RPMI7951 (cell line): ENCODE measurements at regions not wholly inside any gene's neighbourhood (a gene's known extent, or its start where the extent isn't known, plus 50 kb on each side); places are given as distances from the start of the nearest gene placed in this dataset.
"Not testable (repeated sequence)": the region's sequence is repeated elsewhere in the genome, so short reads cannot be mapped to it uniquely, and the experiment has no call there.

Source experiments
- DNase-seq: peaks from one replicate; pipeline ENCODE4 v3.0.0-alpha.2; 2012; ENCODE audit warnings: low read depth

GRCh38 chr2:225837328-225837727, 437.8 kb downstream of the NYAP2 start:
- DNase-seq, result no peak

- no peak for DNase-seq
Observed at GRCh38 chr2:225824748-225825449, 425.4 kb downstream of the NYAP2 start.

GRCh38 chr2:225821351-225821750, 421.8 kb downstream of the NYAP2 start:
- peak; percentile 6 for DNase-seq

GRCh38 chr2:225820826-225821225, 421.3 kb downstream of the NYAP2 start:
- DNase-seq, result no peak

GRCh38 chr2:225814554-225814953, 415.0 kb downstream of the NYAP2 start:
- DNase-seq, result no peak

- no peak for DNase-seq
Observed at GRCh38 chr2:225806105-225806504, 406.6 kb downstream of the NYAP2 start.

GRCh38 chr2:225802076-225802475, 402.6 kb downstream of the NYAP2 start:
- not testable (repeated sequence) for DNase-seq

GRCh38 chr2:225797394-225797793, 397.9 kb downstream of the NYAP2 start:
- peak; percentile 17 for DNase-seq

- DNase-seq, result no peak
Observed at GRCh38 chr2:225794652-225795400, 395.3 kb downstream of the NYAP2 start.

- DNase-seq, result no peak
Observed at GRCh38 chr2:225793736-225794550, 394.4 kb downstream of the NYAP2 start.

- DNase-seq, result no peak
Observed at GRCh38 chr2:225788571-225789094, 389.1 kb downstream of the NYAP2 start.

- no peak for DNase-seq
Observed at GRCh38 chr2:225787497-225787896, 388.0 kb downstream of the NYAP2 start.

- DNase-seq, result peak; percentile 8
Observed at GRCh38 chr2:225781991-225782390, 382.5 kb downstream of the NYAP2 start.

- DNase-seq, result no peak
Observed at GRCh38 chr2:225781145-225781544, 381.6 kb downstream of the NYAP2 start.

GRCh38 chr2:225779829-225780228, 380.3 kb downstream of the NYAP2 start:
- peak; percentile 17 for DNase-seq

- no peak for DNase-seq
Observed at GRCh38 chr2:225773148-225773547, 373.6 kb downstream of the NYAP2 start.

- no peak for DNase-seq
Observed at GRCh38 chr2:225771701-225772100, 372.2 kb downstream of the NYAP2 start.

GRCh38 chr2:225768741-225769140, 369.2 kb downstream of the NYAP2 start:
- no peak for DNase-seq

- DNase-seq, result no peak
Observed at GRCh38 chr2:225766431-225766830, 366.9 kb downstream of the NYAP2 start.

GRCh38 chr2:225765820-225766219, 366.3 kb downstream of the NYAP2 start:
- no peak for DNase-seq

GRCh38 chr2:225764346-225764745, 364.8 kb downstream of the NYAP2 start:
- no peak for DNase-seq

GRCh38 chr2:225763711-225764110, 364.2 kb downstream of the NYAP2 start:
- no peak for DNase-seq
